RPMI8226 (cell line): ENCODE measurements at regions not wholly inside any gene's neighbourhood (a gene's known extent, or its start where the extent isn't known, plus 50 kb on each side); places are given as distances from the start of the nearest gene placed in this dataset.
"Not testable (repeated sequence)": the region's sequence is repeated elsewhere in the genome, so short reads cannot be mapped to it uniquely, and the experiment has no call there.

Experiments
- DNase-seq: peaks from one replicate; pipeline ENCODE4 v3.0.0-alpha.2; 2015

DNA sequence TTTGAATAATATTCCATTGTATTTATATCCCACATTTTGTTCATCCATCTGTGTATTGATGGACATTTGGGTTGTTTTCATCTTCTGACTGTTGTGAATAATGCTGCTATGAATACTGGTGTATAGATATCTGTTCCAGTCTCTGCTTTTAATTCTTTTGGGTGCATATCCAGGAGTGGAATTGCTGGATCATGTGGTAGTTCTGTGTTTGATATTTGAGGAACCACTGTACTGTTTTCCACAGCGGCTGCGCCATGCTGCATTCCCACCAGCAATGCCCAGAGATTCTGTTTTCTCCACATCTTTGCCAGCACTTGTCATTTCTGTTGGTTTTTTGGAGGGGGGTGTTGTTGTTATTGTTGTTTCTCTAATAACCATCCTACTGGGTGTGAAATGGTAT is 131.6 kb upstream of the KIF26B start:
- no peak for DNase-seq

DNA sequence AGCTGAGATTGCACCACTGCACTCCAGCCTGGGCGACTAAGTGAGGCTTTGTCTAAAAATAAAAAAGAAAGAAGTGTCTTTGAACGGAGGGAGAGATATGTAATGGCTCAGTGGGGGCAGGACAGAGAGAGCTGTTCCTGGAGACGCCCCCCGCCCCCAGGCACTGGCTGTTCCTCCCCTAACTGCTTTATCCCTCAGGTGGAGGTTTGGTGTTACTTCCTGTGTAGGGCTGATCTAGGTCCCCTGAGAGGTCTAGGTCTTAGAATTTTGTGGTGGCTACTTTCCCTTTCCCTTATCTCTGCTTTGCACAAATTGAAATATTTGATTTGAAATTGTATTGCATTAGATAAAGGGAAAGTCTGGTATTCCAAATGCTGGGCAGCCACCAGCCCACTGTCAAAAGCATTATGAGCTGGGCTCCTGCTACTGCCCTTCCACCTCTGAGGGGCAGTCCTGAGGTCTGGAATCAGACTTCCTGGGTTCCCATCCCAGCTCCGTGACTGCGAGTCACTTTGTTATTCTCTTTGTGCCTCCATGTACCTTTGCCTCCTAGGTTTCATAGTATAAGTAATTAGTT is 134.8 kb upstream of the KIF26B start:
- DNase-seq: no peak

DNA sequence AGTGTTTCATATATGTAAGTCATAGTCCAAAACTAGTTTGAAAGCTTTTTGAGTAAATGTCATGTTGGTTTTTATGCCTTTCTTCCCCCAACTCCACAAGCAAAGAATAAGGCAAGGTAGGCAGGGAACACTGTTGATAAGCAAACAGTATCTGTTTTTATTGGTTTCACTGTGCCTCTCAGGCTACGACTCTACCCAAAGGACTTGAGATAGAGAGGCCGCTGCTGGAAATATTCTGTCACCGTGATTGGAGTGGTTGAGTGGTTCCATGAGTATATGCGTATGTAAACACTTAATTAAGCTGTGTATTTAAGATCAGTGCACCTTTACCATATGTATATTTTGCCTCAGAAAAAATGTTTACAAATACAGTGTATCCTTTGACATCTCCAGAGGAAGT is 138.1 kb upstream of the KIF26B start:
- DNase-seq: no peak

DNA sequence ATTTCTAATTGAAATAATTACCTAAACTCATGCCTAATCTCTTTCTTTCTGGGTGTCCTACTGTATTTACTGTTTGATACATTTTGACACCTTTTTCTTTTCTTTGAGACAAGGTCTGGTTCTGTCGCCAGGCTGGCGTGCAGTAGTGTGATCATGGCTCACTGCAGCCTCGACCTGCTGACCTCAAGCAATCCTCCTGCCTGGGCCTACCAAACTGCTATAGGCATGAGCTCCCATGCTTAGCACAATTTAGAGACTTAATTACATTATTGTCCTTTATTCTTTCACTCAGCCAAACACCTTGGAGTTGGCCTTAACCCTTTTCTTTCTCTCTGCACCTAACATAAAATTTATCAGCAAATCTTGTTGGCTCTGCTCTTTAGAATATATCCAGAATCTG is 139.8 kb upstream of the KIF26B start:
- no peak for DNase-seq

DNA sequence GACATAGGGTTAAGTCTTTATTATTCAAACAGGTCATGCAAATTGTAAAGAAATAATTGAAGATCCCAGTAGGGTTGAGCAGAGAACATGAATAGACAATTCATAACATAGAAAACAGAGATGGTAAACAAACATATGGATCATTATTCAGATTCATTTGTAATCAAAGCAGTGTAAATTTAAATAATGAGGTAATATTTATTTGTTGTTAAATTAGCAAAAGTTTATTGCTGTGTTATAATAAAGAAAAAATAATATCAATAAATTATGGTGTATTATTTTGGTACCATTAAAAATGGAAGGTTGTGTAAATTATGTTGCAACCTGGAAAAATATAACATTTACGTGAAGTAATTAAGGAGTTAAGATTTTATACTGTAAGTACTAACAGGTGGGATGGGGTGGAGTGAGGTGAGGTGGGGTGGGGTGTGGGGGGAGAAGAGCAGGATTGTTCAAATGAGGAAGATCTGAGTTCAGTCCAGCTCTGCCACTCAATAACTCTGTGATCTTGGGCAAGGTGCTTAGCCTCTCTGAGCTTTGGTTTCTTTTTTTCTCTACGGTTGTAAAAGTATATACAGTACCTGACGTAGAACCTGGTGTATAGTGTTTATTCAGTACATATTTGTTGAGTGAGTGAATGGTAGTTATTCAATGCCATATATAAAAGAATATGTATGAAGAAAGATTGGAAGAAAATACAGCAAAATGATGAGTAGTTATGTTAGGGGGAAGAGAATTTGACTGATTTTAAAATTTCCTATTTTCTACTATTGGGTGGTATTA is 140.3 kb upstream of the KIF26B start:
- DNase-seq: no peak

DNA sequence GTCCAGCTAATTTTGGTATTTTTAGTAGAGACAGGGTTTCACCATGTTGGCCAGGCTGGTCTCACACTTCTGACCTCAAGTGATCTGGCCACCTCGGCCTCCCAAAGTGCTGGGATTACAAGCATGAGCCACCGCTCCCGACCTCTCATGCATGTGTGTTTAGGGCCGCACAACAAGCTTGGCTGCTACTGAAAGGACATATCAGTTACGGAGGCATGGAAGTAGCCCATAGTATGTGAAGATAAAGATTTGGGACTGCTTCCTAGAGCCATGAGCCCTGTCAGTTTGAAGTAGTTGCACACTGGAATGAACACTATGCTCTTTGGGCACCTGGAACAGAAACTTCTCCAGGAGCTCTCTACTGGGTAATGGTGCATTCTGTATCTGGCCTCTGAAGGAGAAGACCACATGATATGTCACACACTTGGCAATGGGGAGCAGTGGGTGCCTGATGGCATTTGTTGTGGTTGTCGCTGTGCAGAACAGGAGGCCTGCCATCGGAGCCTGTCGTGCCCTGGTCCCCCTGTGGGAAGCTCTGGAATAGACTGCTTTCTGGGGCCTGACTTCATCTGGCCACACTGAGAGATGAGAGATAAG is 144.7 kb upstream of the KIF26B start:
- DNase-seq: no peak

DNA sequence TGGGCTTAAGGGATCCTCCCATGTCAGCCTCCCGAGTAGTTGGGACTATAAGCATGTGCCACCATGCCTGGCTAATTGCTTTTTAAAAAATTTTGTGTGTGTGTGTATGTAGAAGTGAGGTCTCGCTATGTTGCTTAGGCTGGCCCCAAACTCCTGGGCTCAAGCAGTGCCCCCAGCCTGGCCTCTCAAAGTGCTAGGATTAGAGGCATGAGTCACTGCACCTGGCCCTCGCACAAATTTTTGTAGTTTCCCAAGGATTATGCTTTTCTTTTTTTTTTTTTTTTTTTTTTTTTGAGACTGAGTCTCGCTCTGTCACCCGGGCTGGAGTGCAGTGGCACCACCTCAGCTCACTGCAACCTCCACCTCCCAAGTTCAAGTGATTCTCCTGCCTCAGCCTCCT is 144.4 kb upstream of the HNRNPU start:
- no peak for DNase-seq

DNA sequence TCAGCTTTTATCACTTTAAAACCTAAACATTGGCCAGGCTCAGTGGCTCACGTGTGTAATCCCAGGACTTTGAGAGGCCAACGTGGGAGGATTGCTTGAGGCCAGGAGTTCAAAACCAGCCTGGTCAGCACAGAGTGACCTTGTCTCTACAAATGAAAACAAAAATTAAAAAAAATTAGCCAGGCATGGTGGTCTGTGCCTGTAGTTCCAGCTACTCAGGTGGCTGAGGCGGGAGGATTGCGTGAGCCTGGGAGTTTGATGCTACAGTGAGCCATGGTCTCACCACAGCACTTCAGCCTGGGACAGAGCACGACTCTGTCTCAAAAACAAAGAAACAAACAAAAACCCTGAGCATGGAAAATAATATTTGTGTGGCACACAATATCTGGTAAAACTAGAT is 143.5 kb upstream of the HNRNPU start:
- no peak for DNase-seq

DNA sequence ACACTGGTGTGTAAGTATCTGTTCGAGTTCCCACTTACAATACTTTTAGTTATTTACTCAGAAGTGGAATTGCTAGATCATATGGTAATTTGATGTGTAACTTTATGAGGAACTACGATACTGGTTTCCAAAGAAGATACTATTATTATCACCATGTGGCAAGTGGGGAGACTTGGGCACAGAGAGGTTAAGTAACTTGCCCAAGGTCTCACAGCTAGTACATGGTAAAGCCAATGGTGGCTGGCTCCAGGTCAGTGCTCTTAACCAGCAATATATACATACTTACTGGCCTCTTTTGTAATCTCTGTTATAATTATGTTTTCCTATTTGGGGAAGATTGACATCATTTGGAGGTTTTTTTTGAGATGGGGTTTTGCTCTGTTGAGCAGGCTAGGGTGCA is 138.9 kb upstream of the HNRNPU start:
- DNase-seq: no peak

DNA sequence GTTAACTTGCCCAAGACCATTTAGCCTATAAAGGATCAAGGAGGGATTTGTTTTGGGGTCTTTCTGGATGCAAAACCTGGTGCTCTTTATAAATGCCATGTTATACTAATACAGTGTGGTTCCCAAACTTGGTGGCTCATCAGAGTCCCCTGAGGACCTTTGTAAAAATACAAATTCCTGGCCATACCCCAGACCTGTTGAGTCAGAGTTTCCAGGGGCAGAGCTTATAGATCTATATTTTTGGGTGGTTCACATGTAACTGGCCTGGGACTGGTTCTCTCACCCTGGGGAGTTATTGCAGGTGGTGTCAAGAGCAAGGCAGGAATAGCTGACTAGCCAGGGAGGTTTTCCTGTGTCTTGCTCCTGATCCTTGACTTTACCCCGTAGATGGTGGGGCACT is 136.9 kb upstream of the HNRNPU start:
- DNase-seq: no peak

DNA sequence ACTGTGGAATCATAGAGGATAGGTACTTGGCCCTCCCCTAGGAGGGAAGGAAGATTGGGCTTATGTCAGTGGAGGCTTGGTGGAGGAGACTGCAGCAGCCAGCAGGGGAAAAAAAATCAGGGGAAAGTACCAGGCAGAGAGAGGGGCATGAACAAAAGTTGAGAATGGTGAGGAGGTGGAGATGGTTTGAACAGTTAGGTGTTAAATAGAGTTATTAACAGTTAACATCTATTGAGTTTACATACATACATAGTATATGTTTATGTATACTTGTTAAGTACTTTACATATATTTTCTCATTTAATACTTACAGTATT is 136.5 kb upstream of the HNRNPU start:
- DNase-seq: no peak

DNA sequence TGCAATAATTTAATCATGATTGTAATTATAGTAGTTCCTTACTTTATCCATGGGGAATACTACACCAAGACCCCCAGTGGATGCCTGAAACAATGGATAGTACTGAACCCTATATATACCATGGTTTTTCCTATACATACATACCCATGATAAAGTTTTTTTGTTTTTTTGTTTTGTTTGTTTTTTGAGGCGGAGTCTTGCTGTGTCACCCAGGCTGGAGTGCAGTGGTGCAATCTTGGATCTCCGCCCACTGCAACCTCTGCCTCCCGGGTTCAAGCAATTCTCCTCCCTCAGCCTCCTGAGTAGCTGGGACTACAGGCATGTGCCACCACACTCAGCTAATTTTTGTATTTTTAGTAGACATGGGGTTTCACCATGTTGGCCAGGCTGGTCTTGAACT is 135.3 kb upstream of the HNRNPU start:
- DNase-seq: not testable (repeated sequence)

DNA sequence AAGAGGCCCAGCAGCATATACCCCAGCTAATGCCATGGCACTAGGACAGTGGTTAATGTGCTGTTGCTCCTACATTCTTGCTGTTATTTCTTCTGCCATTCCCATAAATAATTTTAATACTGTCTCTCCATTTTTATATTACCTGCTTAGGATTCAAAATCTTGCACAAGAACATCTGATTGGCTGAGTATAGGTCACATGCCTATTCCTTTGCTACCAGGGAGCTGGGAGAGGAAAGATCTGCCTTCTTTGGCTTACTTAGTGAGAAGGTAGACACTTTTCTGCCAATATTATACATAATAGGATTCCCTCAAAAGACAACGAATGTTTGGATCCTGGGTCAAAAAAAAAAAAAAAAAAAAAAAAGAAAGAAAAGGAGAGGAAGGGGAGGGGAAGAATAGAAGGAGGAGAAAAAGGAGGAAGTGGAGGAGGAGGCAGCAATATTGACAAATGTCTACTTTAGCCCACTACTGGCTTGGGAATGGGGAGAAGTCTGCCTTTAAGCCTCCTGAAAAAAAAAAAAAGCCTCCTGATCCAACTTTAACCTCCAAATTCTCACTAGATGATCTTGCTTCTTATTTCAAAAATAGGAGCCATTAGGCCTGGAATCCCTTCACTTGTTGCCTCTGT is 134.5 kb upstream of the HNRNPU start:
- DNase-seq: no peak

DNA sequence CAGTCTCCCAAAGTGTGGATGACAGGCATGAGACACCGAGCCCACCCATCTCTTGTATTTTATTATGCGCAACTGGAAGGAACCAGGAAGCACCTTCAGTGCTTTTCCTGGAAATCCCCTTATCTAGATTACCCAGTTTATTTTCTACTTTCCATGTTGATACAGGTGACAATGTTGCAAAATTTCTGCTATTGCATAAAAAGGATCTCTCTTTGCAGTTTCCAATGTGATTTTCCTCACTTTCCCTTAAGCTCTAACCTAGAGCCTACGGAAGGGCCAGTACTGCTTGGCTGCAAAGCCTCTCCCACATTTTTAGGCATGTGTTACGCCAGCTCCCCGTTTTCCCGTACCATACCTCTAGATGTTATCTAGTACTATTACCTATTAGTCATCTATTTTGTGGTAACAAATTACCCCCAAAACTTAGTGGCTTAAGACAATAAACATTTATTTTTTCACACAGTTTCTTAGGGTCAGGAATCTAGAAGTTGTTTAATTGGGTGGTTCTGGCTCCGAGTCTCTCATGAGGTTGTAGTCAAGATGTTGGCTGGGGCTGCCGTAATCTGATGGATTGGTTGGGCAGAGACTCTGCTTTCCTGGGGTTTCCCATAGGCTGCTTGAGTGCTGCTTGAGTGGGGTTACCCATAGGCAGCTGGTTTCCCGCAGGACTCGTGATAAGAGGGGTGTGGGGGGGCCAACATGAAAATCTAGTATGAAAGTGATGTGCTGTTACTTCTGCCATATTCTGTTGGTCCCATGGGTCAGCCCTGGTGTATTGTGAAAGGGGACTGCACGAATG is 131.5 kb upstream of the HNRNPU start:
- no peak for DNase-seq

DNA sequence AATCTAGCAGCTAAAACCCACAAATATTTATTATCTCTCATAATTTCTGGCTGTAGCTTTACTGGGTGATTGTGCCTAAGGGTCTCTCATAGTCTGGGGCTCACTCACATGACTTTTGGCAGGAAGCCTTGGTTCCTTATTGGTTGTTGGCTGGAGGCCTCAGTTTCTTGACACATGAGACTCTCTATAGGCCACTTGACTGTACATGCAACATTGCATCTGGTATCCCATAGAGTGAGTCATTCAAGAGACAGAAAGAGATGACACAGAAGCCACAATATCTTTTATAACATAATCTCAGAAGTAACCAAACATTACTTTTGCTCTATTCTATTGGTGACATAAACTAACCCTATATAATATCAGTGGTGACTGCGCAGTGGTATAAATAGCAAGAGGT is 128.5 kb upstream of the HNRNPU start:
- no peak for DNase-seq

DNA sequence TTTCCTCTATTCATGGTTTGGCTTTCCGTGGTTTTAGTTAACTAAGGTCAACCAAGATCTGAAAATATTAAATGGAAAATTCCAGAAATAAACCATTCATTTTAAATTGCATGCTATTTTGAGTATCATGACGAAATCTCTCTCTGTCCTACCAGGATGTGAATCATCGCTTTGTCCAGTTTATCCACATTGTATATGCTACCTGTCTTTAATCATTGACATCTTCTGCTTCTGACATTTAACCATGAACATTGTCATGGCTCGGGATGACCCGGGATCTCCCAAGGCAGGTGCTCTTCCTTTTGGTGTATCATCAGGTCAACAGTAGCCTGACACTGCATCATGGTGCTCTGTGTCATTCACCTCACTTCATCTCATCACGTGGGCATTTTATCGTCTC is 125.5 kb upstream of the HNRNPU start:
- no peak for DNase-seq

DNA sequence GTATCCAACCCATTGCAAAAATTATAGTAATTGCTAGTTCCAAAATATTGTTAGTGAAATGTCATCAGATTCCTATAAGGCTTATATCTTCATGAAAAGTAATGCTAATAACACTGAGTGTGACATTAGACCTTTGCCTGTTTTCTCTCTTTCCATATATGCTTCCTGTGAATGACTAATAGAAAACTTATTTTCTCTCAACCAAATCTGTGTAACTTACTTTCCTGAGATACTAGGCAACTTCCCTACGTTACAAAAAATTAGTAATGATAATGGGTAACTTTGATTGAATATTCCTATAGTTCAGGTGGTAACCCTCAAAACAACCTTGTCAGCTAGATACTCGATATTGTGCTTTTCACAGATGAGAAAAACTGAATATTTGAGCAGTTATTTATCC is 124.2 kb upstream of the HNRNPU start:
- no peak for DNase-seq

DNA sequence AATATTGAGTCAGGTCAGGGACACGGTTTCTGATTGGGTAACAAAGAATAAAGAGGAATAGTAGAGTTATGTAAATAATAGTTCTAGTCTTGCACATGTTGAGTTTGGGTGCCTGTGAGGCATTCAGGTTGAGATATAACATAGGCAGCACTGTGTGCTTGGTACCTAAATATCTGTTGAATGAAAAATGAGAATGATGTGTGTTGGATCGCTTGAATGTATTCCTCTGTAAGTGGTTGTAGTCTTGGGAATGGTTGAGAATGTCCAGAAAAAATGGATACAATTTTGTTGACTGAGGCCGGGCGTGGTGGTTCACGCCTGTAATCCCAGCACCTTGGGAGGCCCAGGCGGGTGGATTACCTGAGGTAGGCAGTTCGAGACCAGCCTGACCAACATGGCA is 116.3 kb upstream of the HNRNPU start:
- DNase-seq: no peak

DNA sequence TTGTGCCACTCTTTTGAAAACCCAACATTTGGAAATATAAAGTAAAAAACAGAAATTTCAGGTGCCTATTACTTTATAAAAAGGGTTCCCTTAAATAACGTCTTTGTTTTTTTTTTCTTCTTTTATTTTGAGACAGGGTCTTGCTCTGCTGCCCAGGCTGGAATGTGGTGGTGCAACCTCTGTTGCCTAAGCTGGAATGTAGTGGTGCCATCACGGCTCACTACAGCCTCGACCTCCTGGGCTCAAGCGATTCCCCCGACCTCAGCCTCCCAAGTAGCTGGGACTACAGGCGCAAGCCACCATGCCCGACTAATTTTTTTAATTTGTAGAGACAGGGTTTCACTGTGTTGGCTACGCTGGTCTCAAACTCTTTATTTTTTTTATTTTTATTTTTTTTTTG is 110.2 kb upstream of the HNRNPU start:
- DNase-seq: no peak

DNA sequence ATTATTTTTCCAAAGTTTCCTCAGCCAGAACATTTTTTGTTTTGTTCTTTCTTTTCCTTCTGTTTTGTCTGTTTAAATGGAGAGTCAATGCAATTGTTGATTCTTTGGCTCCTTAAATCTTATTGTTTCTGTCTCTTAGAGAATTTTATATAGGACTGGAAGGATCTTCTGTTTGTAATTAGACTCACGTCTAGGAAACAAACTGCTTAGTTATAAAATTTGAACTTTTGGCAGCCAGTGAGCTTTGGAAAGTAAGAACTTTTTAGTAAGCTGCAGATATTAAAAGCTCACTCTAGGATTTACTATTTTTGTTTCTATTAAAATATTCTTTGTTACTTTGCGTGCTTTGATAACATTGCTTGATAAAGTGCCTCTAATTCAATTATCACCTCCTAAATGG is 109.8 kb upstream of the HNRNPU start:
- DNase-seq: no peak

DNA sequence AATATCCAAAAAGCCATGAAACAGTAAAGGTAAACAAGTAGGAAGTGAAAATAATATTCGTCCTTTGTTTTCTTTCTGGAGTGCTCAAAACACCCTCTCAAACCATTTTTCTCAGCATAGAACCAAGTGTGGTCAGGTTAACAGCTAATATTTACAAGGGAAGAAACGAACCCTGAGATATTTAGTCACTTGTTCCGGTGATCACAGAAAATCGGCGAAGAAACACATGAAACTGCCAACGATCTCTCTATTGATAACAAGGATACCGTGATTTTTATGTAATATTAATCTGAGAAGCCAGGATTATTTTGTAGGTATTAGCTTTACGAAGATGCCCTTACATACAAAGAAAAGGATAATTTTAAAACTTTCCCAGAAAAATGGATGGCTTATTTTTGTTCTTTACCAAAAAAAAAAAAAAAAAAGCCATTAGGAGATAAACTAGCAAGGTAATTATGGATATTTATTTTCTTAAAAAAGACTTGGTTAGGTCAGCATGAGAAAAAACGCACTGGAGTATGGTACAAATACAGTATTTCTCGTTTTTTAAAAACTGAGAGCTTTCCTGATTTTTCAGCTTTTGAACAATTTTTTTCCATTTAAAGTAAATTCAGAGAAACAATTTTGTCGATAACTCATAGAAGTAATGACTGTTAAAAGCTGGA is 107.3 kb upstream of the HNRNPU start:
- no peak for DNase-seq

DNA sequence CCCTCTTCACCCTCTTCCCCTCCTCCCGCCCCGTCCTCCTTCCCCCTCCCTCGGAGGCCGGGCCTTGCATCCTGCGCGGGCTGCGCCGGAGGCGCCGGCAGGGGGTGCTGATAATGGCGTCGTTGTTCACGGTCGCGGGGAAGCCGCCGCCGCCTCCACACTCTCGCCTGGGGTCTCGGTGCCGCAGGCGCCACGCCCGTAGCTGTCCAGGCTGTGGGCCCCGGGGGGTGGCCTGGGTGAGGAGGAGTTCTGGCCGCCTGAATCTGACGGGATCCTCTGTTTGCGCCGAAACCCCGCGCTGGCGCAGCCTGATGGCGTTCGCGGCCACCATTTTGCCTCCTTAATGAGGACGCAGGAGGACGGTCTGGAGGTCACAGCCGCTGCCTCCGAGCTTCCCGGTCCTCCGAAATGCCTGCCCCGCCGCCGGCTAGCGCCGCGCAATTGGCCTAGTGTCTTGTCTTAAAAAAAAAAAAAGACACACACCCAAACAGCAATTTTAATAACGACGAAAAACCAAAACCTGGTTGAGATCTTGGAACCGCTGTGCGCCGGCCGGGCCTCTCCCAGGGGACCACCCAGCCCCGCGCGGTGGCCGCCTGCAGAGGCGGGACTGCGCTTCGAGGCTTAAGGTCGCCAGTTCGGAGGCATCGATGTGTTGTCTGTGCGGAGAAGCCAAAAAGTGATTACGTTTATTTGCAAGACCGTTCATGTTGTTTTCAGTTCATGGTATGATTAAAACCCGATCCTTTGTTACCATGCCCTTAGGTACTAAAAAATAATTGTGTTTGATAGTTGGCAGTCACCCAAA is 106.6 kb upstream of the HNRNPU start:
- DNase-seq: peak; percentile 99
